Astrocyte (in vitro differentiated cells and primary cell): ENCODE measurements at regions not wholly inside any gene's neighbourhood (a gene's known extent, or its start where the extent isn't known, plus 50 kb on each side); places are given as distances from the start of the nearest gene placed in this dataset.

Source experiments
- DNase-seq: peaks from one replicate; pipeline ENCODE4 v3.0.0-alpha.2; 2010; ENCODE audit warnings: low read depth
- FAIRE-seq: peaks from 2 replicates; lab custom pipeline; 2011; peaks lifted over from hg19 to GRCh38; lab: Jason Lieb, UNC
- H2AFZ ChIP-seq: 2 replicates; pipeline ENCODE4 v1.6.0; 2012; ENCODE audit warnings: low read depth, low read length, inconsistent platforms
- H3K27ac ChIP-seq: 2 replicates; pipeline ENCODE4 v1.5.1; 2011; ENCODE audit warnings: low read depth, low read length, inconsistent platforms
- H3K27me3 ChIP-seq: 2 replicates; pipeline ENCODE4 v1.6.0; 2011; ENCODE audit warnings: low read length, inconsistent platforms; ENCODE audit not compliant: insufficient read depth
- H3K36me3 ChIP-seq: 2 replicates; pipeline ENCODE4 v1.5.1; 2011; ENCODE audit warnings: low read length, inconsistent platforms; ENCODE audit not compliant: insufficient read depth
- H3K4me1 ChIP-seq: 2 replicates; pipeline ENCODE4 v1.5.1; 2011; ENCODE audit warnings: low read length, inconsistent platforms; ENCODE audit not compliant: insufficient read depth
- H3K4me2 ChIP-seq: 2 replicates; pipeline ENCODE4 v1.6.0; 2012; ENCODE audit warnings: low read length, inconsistent platforms
- H3K4me3 ChIP-seq: 2 replicates; pipeline ENCODE4 v1.5.1; 2011; ENCODE audit warnings: low read depth, mild to moderate bottlenecking, low read length, inconsistent platforms; ENCODE audit not compliant: insufficient read depth
- H3K79me2 ChIP-seq: 2 replicates; pipeline ENCODE4 v1.6.0; 2012; ENCODE audit warnings: mild to moderate bottlenecking, low read length, inconsistent platforms; ENCODE audit not compliant: insufficient read depth
- H3K9ac ChIP-seq: 2 replicates; pipeline ENCODE4 v1.6.0; 2012; ENCODE audit warnings: mild to moderate bottlenecking, low read length, inconsistent platforms
- H3K9me3 ChIP-seq: 2 replicates; pipeline ENCODE4 v1.5.1; 2012; ENCODE audit warnings: low read depth, mild to moderate bottlenecking, low read length, inconsistent platforms; ENCODE audit not compliant: insufficient read depth
- H4K20me1 ChIP-seq: 2 replicates; pipeline ENCODE4 v1.6.0; 2012; ENCODE audit warnings: low read length, inconsistent platforms; ENCODE audit not compliant: insufficient read depth
- H3K27ac Mint-ChIP-seq: one replicate; pipeline ENCODE4 v1.8.0; 2021; ENCODE audit warnings: mild to moderate bottlenecking, mixed read lengths; ENCODE audit not compliant: unreplicated experiment
- H3K27me3 Mint-ChIP-seq: one replicate; pipeline ENCODE4 v1.8.0; 2021; ENCODE audit warnings: low read depth, mixed read lengths; ENCODE audit not compliant: unreplicated experiment
- H3K36me3 Mint-ChIP-seq: one replicate; pipeline ENCODE4 v1.8.0; 2021; ENCODE audit warnings: low read depth, mixed read lengths; ENCODE audit not compliant: unreplicated experiment
- H3K4me1 Mint-ChIP-seq: one replicate; pipeline ENCODE4 v1.8.0; 2021; ENCODE audit warnings: low read depth, mixed read lengths; ENCODE audit not compliant: unreplicated experiment
- H3K4me3 Mint-ChIP-seq: one replicate; pipeline ENCODE4 v1.8.0; 2021; ENCODE audit warnings: mild to moderate bottlenecking, moderate library complexity, mixed read lengths; ENCODE audit not compliant: unreplicated experiment
- H3K9me3 Mint-ChIP-seq: one replicate; pipeline ENCODE4 v1.8.0; 2021; ENCODE audit warnings: mild to moderate bottlenecking, mixed read lengths; ENCODE audit not compliant: unreplicated experiment
- EZH2 ChIP-seq: IDR thresholded peaks from 2 replicates; pipeline ENCODE4 v1.6.1; 2012; ENCODE audit warnings: mild to moderate bottlenecking, low read length, inconsistent platforms; ENCODE audit not compliant: insufficient read depth
- TF ChIP-seq, protein P1 (sequence below): IDR thresholded peaks from 2 replicates; pipeline ENCODE4 v1.5.1; 2011; ENCODE audit warnings: low read depth, mild to moderate bottlenecking, inconsistent platforms, low read length, moderate library complexity; ENCODE audit not compliant: insufficient read depth

DNA sequence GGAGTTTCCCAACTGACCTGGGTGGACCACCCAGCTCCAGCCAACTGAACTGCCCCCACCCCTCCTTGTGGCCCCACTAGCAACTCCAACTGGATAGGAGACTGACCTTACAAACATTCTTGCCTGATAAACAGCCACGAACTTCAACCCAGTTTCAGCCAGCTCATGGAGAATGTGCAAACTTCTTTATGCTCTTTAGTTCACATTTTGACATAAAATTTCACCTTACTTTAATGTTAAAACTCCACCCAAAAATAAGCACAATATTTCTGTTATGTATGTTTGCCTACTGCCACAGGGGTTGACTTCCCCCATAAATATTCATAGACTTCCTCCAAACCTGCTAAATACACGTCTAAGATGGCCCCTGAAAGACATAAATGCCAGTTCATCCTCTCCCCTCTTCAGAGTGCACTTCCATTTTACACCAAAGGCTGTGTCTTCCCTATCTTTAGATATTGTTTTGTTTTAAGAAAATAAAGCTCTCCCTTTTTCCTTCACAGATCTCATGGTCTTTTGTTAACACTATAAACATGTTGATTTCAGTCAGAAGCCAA lies 643.7 kb downstream of the EPM2A start:
- TF ChIP-seq, protein P1, sequence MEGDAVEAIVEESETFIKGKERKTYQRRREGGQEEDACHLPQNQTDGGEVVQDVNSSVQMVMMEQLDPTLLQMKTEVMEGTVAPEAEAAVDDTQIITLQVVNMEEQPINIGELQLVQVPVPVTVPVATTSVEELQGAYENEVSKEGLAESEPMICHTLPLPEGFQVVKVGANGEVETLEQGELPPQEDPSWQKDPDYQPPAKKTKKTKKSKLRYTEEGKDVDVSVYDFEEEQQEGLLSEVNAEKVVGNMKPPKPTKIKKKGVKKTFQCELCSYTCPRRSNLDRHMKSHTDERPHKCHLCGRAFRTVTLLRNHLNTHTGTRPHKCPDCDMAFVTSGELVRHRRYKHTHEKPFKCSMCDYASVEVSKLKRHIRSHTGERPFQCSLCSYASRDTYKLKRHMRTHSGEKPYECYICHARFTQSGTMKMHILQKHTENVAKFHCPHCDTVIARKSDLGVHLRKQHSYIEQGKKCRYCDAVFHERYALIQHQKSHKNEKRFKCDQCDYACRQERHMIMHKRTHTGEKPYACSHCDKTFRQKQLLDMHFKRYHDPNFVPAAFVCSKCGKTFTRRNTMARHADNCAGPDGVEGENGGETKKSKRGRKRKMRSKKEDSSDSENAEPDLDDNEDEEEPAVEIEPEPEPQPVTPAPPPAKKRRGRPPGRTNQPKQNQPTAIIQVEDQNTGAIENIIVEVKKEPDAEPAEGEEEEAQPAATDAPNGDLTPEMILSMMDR = no peak
- no peak for TF ChIP-seq EZH2
- no peak overlapping the region for H3K4me3 ChIP-seq
- DNase-seq (no peak), FAIRE-seq (no peak)
- Mint-ChIP-seq H3K27me3 (no peaks in the 10 kb centered on the region), H3K4me1 (peaks cover 10% of the 10 kb centered on the region), H3K4me3 (no peak overlapping the region), H3K27ac (no peak overlapping the region), H3K36me3 (no peaks in the 10 kb centered on the region), H3K9me3 (peaks cover 5% of the 10 kb centered on the region)
- no peaks in the 10 kb centered on the region for H3K4me1 ChIP-seq
- no peaks in the 10 kb centered on the region for H3K27me3 ChIP-seq
- no peaks in the 10 kb centered on the region for H3K36me3 ChIP-seq
- H2AFZ ChIP-seq = no peak overlapping the region
- no peak overlapping the region for H3K4me2 ChIP-seq
- no peaks in the 10 kb centered on the region for H3K9me3 ChIP-seq
- no peak overlapping the region for H3K9ac ChIP-seq
- H3K27ac ChIP-seq = no peak overlapping the region
- H3K79me2 ChIP-seq = no peaks in the 10 kb centered on the region
- H4K20me1 ChIP-seq = no peaks in the 10 kb centered on the region

DNA sequence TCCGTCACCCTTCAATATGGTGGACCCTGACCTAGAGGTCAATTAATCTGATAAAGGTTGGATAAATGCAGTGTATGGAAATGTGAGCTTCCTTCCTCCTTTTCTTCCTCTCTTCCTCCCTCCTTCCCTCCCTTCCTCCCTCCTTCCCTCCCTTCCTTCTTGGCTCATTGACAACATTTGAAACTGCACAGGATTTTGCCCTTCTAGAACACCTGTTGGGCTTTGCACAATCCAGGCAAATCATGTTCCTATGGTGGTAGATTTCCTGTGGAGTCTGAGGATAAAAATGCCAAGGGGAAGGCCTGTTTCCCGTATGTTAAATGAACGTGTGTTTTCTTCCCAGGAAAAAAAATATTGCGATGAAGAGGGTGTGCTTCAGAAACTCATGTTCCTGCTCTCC lies 642.8 kb downstream of the EPM2A start:
- no peak overlapping the region for H3K4me2 ChIP-seq
- H3K4me1 Mint-ChIP-seq = peaks cover 3% of the 10 kb centered on the region
- H3K36me3 Mint-ChIP-seq = no peaks in the 10 kb centered on the region
- no peaks in the 10 kb centered on the region for H3K27me3 Mint-ChIP-seq
- no peaks in the 10 kb centered on the region for H3K4me1 ChIP-seq
- H3K36me3 ChIP-seq = no peaks in the 10 kb centered on the region
- no peaks in the 10 kb centered on the region for H3K27me3 ChIP-seq
- no peak overlapping the region for H3K4me3 ChIP-seq
- no peak for TF ChIP-seq EZH2
- TF ChIP-seq, protein P1 = no peak
- FAIRE-seq = no peak
- peaks cover 6% of the 10 kb centered on the region for H3K9me3 Mint-ChIP-seq
- no peak overlapping the region for H2AFZ ChIP-seq
- H3K27ac Mint-ChIP-seq = no peak overlapping the region
- H3K4me3 Mint-ChIP-seq = no peak overlapping the region
- no peak overlapping the region for H3K9ac ChIP-seq
- no peaks in the 10 kb centered on the region for H3K9me3 ChIP-seq
- no peak overlapping the region for H3K27ac ChIP-seq
- no peak for DNase-seq
- no peaks in the 10 kb centered on the region for H3K79me2 ChIP-seq
- H4K20me1 ChIP-seq = no peaks in the 10 kb centered on the region

DNA sequence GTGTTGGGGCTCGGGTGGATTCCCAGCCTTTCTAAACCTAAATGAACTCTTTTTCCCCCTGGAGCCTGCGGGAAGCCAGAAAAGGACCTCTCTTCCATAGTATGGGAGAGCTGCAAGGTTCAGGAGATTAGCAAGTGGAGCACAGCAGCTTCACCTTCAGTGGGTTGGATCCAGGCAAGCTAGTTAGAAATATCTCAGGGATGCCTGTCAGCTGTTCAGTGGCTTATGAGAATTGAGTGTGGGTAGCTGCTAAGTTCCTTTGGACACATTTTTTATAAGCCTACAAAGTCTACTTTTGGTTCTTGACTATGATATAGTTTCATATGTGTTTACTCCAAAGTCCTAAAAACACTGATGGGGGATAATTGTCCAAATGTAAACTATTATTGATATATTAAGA lies 642.1 kb downstream of the EPM2A start:
- H3K9ac ChIP-seq = no peak overlapping the region
- H3K4me2 ChIP-seq = no peak overlapping the region
- Mint-ChIP-seq H3K4me3 (no peak overlapping the region), H3K36me3 (no peaks in the 10 kb centered on the region), H3K27ac (no peak overlapping the region), H3K27me3 (no peaks in the 10 kb centered on the region), H3K4me1 (peaks cover 3% of the 10 kb centered on the region), H3K9me3 (peaks cover 13% of the 10 kb centered on the region)
- no peak overlapping the region for H3K27ac ChIP-seq
- H3K4me3 ChIP-seq = no peak overlapping the region
- H4K20me1 ChIP-seq = no peaks in the 10 kb centered on the region
- FAIRE-seq (no peak), DNase-seq (no peak)
- H3K36me3 ChIP-seq = no peaks in the 10 kb centered on the region
- no peaks in the 10 kb centered on the region for H3K27me3 ChIP-seq
- H2AFZ ChIP-seq = no peak overlapping the region
- no peaks in the 10 kb centered on the region for H3K79me2 ChIP-seq
- H3K9me3 ChIP-seq = no peaks in the 10 kb centered on the region
- no peaks in the 10 kb centered on the region for H3K4me1 ChIP-seq
- TF ChIP-seq, protein P1 = no peak
- TF ChIP-seq EZH2 = no peak
